GM19025 (cell line): ENCODE measurements at regions not wholly inside any gene's neighbourhood (a gene's known extent, or its start where the extent isn't known, plus 50 kb on each side); places are given as distances from the start of the nearest gene placed in this dataset.
"Not testable (repeated sequence)": the region's sequence is repeated elsewhere in the genome, so short reads cannot be mapped to it uniquely, and the experiment has no call there.

Experiments
- ATAC-seq: cut with Tn5 transposase; IDR thresholded peaks from one replicate; pipeline ENCODE4 v1.9.1; 2021; ENCODE audit warnings: mild to moderate bottlenecking, low read depth, moderate library complexity; ENCODE audit not compliant: unreplicated experiment

GRCh38 chr6:106751501-106752252 lies 122.3 kb downstream of the QRSL1 start:
- ATAC-seq, result no peak

- ATAC-seq, result no peak
Measured at GRCh38 chr6:106750946-106751345, 121.6 kb downstream of the QRSL1 start.

DNA sequence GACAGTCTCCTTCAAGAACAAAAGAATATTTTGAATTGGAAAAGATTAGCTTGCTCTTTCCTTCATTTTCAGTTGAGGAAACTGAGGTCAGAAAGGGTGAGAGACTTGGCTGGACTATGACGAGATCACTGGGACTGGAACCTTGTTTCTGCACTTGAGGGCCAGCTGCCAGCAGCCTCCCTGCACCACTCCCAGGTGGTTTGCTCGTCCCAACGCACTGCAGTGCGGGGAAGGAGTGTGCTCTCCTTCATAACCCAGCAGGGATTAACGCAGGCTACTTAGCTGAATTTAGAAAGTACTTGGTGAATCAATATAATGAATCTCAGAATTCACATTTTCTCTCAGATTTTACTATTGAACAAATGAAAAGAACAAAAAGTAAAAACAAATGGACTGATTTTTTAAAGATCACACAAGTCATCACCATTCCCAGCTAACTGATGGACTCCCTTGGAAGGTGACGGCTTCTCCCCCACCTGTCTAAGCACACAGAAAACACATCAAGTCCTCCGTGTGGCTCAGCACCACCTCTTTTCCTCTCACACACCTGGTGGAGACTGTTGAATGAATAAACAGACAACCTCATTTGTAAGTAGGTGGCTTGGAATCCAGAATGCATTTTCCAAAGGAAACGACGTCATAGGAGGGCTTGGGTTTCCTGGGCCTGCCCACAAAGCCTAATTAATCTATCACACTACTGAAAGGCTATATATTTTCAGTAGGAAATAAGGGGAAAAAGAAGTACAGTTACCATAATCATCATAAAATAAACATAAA lies 121.0 kb downstream of the QRSL1 start:
- no peak for ATAC-seq

- ATAC-seq, result no peak
Measured at GRCh38 chr6:106749609-106750008, 120.2 kb downstream of the QRSL1 start.

DNA sequence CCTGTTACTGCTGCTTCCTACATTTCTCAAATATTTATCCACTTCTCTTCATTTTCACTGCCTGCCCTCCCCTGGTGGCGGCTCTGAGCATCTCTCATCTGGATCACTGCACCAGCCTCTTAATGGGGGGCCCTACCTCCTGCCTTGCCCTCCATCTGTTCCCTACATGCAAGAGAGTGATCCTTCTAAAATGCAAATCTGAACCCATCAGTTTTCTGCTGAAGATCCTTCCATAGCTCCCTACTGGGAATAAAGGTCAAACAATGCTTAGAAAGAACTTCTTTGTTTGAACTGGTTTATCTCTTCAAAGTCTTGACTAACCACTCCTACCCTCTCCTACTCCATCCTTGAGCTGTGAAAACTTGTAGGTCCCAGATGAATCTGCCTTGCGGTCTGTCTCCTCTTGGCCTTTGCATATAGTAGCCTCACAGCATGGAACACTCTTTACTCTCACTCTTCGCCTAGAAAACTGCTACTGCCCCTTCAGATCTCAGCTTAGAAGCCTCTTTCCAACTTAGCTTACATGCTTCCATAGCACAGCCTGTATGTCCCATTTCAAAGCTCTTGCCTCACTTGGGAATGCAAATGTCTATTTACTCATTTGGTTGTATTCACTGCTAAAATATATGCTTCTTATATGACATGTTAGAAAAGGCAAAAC lies 119.3 kb downstream of the QRSL1 start:
- ATAC-seq, result no peak

- ATAC-seq, result no peak
Measured at GRCh38 chr6:106747139-106747538, 117.8 kb downstream of the QRSL1 start.

GRCh38 chr6:106746652-106747051 lies 117.3 kb downstream of the QRSL1 start:
- ATAC-seq, result no peak

- ATAC-seq, result no peak
Measured at GRCh38 chr6:106745824-106746582, 116.6 kb downstream of the QRSL1 start.

- no peak for ATAC-seq
Measured at GRCh38 chr6:106745197-106745770, 115.9 kb downstream of the QRSL1 start.

- ATAC-seq, result no peak
Measured at GRCh38 chr6:106744781-106745180, 115.4 kb downstream of the QRSL1 start.

GRCh38 chr6:106744029-106744428 lies 114.7 kb downstream of the QRSL1 start:
- ATAC-seq, result not testable (repeated sequence)

DNA sequence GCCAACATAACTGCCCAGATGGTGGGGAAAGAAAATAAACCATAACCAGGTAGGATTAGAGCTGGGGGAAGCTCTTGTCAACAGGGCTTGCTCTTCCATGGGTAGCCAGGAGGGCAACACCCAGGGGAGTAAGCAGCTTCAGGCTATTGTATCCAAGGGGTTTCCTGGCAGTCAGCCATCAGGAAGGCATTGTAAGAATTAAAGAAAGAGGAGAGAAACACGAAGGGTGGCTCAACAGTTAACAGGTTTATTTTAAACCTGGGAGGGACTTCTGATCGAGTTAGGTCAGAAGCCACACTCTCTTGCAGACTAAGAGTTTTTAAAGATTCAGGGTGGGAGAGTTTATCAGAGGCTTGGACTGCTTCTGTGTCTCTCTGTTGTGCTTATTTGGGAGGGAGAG lies 114.2 kb downstream of the QRSL1 start:
- no peak for ATAC-seq

DNA sequence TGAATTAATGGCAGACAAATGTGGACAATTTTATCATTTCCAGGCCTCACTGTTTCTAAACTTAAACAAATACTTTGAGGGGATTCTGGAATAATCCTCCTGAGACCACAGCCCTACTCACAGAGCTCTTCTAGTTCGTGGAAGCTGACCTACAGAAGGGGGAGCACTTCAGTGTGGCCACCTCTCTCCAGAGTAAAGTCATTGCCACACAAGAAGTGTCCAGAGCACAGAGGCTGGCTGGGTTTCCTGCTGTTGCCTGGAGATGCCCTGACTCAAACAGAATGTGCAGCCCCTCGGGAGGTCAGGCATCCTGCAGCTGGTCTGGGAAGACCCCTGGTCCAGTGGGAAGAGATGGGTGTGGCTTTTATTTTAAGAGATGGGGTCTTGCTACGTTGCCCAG lies 110.9 kb downstream of the QRSL1 start:
- no peak for ATAC-seq

DNA sequence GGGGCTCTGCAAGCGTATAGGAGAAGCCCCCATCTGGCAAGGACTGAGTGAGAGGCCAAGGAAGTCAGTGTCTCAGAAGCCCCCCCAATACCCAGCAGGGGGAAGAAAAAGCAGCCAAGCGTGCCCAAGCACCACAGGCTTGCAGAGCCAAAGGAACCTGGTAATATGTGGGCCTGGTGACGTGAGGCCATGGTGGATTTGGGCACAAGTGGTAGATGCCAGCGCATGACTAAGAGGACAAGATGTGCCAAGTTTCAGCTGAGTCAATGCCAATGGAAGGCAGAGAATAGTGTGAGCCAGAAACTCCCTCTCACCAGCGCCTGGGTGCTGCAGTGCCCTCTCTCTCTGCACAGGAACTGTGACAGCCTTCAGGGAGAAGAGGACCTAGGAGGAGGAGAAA lies 110.0 kb downstream of the QRSL1 start:
- no peak for ATAC-seq

GRCh38 chr6:106736502-106736901 lies 107.1 kb downstream of the QRSL1 start:
- ATAC-seq, result no peak

DNA sequence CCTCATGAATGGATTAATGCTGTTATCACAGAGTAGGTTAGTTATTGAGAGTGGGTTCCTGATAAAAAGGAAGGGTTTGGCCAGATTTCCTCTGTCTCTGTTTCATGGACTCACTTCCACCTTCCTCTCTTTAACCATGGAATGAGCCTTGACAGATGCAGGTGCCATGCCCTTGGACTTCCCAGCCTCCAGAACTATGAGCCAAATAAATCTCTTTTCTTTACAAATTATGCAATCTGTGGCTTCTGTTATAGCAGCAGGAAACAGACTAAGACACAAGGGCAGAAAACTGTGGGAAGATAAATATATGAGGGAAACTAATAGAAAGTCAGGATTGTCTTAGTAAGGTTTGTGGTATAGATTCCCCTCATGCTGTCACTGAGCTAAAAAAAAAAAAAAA lies 106.5 kb downstream of the QRSL1 start:
- ATAC-seq, result no peak

GRCh38 chr6:106735136-106735633 lies 105.8 kb downstream of the QRSL1 start:
- ATAC-seq, result no peak

GRCh38 chr6:106733386-106733785 lies 104.0 kb downstream of the QRSL1 start:
- no peak for ATAC-seq

DNA sequence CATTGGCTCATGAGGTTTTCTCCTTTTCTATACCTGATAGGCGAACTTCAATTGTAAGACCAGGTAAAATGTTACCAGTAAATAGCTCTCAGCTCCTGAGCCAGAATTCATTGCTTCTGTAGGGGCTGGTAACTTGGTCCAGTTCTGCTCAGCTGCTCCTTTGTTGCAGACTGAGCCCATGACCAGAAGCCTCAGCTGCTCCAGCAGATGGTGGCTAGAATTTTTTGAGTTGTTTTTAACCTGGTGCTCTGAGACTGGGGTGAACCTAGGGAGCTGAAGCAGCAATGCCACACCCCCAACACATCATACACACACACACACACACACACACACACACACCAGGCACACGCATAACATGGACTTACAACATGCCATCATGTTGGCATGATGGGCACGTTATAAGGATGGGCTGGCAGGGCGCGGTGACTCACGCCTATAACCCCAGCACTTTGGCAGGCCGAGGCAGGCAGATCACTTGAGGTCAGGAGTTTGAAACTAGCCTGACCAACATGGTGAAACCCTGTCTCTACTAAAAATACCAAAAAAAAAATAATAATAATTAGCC lies 103.1 kb downstream of the QRSL1 start:
- no peak for ATAC-seq

DNA sequence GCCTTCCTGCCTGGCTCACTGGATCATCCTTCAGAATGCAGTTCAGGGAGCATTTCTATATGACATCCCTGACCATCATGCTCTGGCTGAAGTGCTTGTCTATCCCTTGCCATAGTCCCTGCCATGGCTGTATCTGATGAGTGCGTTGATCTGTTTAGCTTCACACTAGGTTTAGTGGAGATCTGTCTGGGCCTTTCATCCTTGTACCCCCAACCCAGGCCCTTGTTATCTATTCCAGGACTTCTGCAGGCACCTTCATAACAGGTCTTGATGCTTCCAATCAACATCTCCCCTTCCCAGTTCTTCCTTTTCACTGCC lies 102.4 kb downstream of the QRSL1 start:
- no peak for ATAC-seq
